ENCODE measurements at regions not wholly inside any gene's neighbourhood (a gene's known extent, or its start where the extent isn't known, plus 50 kb on each side); places are given as distances from the start of the nearest gene placed in this dataset.
A peak's percentile ranks its signal among the peaks of the same experiment; 100 is the strongest.

- H3K27ac ChIP-seq: no peak overlapping the region
- CTCF ChIA-PET: interaction anchor here (0.7 kb wide), 1 partner anchor 122 kb away, joined by 3 read pairs; no protein-coding TSS in a partner anchor
- no peak for TF ChIP-seq CTCF (conservative IDR thresholded peaks at IDR 0.05; ENCODE audit: low read depth)
- POLR2A ChIA-PET (ENCODE audit: low non-redundant PET): no interaction called here
- peak; percentile 43 for DNase-seq (ENCODE audit: low spot score)
These were observed 55.6 kb downstream of the UTRN start for GRCh38 chr6:144340541-144341371.

DNA sequence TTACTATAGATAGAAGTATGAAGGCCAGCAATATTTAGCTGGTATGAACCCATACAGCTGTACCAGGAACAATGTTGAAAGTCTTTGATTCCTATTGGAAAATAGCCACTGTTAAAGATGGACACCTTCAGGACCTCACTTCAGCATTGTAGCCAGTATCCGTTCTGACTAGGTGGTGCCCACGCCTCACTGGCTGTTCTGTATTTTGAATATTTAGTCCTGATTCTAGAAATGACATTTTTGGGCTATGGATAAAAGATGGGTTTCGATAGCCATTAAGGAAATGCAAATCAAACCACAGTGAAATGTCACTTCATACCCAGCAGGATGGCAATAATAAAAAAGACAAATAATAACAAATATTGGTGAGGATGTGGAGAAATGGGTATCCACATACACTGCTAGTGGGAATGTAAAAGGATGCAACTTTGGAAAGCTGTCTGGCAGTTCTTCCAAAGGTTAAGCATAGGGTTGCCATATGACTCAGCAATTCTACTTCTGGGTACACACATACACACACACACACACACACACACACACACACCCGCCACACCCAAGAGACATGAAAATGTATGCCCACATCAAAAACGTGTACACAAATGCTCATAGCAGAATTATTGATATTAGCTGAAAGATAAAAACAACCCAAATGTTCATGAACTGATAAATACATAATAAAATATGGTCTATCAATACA is 56.8 kb downstream of the UTRN start:
- POLR2A ChIA-PET (ENCODE audit: low non-redundant PET): interaction anchor here (0.6 kb wide), 1 partner anchor 823 kb away, joined by 4 read pairs; no protein-coding TSS in a partner anchor
- DNase-seq (ENCODE audit: low spot score): no peak
- no peak for TF ChIP-seq CTCF (conservative IDR thresholded peaks at IDR 0.05; ENCODE audit: low read depth)
- H3K27ac ChIP-seq: no peak overlapping the region
- CTCF ChIA-PET: no interaction called here

DNA sequence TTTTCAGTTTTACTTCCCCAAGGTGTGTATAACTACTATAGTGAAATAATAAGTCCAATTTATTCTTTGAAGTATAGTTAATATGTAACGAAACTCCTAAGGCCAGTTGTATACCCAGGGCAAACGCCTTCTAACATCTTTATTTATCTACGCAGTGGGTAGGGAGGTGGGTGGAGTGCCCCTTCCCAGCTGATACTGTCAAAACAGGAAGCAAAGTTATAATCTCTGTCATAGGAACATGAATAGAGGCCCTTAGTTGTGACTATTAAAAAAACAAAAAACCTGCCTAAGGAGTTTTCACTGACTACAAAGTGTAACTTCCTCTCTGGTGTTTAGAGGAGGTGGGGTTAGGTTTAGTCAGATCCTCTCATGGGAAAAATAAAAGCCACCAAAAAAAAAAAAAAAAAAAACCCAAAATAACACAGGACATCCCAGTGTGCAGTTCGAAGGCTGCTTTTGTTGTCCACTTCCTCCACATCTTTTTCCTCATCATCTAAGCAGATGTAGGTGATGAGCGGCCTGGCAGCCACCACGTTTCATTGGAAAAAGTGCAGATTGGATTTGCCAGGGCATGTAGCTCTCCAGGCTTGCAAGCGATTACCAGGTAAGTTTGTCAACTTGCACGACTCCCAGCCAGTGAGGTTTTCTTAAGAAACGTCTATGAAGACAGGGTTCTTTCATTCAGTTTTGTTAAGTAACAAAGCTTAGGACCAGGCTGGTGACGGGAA is 58.7 kb downstream of the UTRN start:
- no peak for DNase-seq (ENCODE audit: low spot score)
- POLR2A ChIA-PET (ENCODE audit: low non-redundant PET): no interaction called here
- no peak for TF ChIP-seq CTCF (conservative IDR thresholded peaks at IDR 0.05; ENCODE audit: low read depth)
- CTCF ChIA-PET: no interaction called here
- H3K27ac ChIP-seq: peak overlapping the region; percentile 55

DNA sequence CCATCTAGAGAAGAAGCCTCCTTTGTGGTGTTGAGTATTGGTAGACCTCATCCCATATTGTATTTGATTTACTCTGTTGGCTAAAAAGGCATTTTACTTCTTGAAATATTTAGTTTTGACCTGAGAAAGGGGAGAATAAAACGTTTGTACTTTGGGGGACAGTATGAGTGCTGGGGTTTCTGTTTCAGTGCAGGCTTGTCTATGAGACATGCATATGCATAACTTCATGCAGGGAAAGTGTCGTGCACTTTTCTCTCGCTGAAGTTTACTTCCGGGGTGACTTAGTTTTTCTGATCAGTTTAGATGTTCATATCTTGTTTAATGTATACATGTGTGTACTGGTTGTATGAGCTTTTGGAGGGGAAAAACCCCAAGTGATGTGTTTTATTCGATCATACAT is 59.5 kb downstream of the UTRN start:
- ChIA-PET POLR2A (ENCODE audit: low non-redundant PET) (no interaction called here), CTCF (no interaction called here)
- no peak overlapping the region for H3K27ac ChIP-seq
- DNase-seq (ENCODE audit: low spot score): no peak
- TF ChIP-seq CTCF (conservative IDR thresholded peaks at IDR 0.05; ENCODE audit: low read depth): no peak

DNA sequence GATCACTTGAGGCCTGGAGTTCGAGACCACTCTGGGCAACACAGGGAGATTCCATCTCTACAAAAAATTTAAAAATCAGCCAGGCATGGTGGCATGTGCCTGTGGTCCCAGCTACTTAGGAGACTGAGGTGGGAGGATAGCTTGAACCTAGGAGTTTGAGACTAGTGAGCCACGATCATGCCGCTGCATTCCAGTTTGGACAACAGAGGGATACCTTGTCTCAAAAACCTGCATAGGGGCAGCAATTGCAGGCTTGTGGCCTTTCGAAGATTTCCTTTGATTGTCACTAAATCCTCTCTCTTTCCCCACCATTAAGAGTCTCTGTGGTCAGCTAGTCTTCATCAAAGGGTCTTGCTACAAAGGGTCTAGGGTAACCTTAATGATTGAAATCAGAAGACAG is 60.3 kb downstream of the UTRN start:
- H3K27ac ChIP-seq: peak overlapping the region; percentile 79
- no peak for TF ChIP-seq CTCF (conservative IDR thresholded peaks at IDR 0.05; ENCODE audit: low read depth)
- ChIA-PET CTCF (no interaction called here), POLR2A (ENCODE audit: low non-redundant PET) (no interaction called here)
- no peak for DNase-seq (ENCODE audit: low spot score)

- CTCF ChIA-PET: no interaction called here
- TF ChIP-seq CTCF (conservative IDR thresholded peaks at IDR 0.05; ENCODE audit: low read depth): no peak
- H3K27ac ChIP-seq: peak overlapping the region; percentile 79
- peak; percentile 80 for DNase-seq (ENCODE audit: low spot score)
- POLR2A ChIA-PET (ENCODE audit: low non-redundant PET): no interaction called here
These were observed 61.7 kb downstream of the UTRN start for GRCh38 chr6:144346719-144347447.

Measured in RWPE1 (cell line).